GM18519 (cell line): ENCODE measurements at regions not wholly inside any gene's neighbourhood (a gene's known extent, or its start where the extent isn't known, plus 50 kb on each side); places are given as distances from the start of the nearest gene placed in this dataset.

Source experiments
- ATAC-seq: cut with Tn5 transposase; IDR thresholded peaks from one replicate; pipeline ENCODE4 v1.9.1; 2021; ENCODE audit warnings: mild to moderate bottlenecking, moderate library complexity; ENCODE audit not compliant: unreplicated experiment, low FRiP score

DNA sequence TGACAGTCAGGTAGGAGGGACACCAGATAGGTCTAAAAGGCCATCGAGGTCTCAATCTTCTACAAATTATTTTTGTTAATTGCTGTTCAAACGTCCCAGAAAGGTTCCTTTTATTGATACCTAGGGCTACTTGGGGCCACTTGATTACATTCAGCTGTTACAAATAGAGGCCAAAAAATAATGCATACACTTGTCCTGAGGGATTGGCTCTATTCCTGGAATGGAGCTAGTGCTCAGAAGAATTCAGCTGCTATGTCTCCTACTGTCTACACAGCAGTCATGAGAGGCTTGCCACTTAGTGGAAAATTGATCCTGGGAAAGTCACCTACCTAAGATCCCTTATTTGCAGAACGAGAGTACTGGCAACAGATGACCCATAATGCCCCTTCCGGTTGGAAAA is 498.3 kb downstream of the ADGRL2 start:
- no peak for ATAC-seq

DNA sequence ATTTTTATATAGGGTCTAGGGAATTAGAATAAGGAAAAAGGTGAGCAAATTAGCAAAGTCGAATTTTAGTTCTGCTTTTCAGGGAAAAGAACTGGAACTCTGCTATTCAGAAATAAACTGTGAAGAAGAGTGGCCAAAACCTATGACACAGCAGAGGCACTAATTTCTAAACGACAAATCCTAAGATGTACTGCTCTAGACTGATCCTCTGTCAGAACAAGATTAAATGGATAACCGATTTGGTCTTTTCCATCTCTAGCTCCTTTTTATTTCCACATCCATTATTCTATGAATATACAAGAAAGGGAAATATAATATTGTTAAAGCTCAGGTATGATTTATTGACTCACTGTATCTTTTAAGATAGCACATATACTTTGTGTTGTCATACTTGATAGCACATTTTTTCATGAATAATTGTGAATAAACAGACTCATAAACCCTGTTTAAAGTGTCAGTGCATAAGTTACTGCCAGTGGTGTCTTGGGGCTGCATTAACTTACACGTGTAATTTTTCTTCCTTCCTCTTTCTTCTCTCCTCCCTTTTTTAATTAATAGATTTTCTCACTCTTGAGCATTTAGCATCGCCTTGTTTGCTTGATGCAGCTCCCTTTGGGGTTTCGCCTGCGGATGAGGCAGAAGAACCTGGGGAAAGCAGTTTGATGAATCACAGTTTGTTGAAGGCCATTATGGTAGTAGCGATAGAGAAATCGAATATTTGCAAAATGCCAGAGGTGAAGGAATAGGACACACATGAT is 496.6 kb downstream of the ADGRL2 start:
- no peak for ATAC-seq

DNA sequence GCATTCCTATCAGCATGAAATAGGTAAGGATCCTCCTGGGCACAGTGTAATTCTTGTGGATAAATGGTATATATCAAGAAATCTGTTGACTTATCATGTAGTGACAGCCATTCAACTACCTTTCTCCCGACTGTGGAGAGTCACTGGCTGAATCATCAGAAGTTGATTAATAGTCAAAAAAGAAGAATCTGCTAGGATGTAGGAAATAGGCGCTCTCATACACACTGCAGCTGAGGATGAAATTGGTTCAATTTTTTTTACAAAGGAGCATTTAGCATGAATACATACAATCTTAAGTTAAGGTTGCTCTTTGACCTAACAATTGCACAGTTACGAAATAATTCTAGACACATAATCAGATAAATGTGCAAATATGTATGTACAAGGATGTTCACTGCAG is 486.8 kb downstream of the ADGRL2 start:
- no peak for ATAC-seq

DNA sequence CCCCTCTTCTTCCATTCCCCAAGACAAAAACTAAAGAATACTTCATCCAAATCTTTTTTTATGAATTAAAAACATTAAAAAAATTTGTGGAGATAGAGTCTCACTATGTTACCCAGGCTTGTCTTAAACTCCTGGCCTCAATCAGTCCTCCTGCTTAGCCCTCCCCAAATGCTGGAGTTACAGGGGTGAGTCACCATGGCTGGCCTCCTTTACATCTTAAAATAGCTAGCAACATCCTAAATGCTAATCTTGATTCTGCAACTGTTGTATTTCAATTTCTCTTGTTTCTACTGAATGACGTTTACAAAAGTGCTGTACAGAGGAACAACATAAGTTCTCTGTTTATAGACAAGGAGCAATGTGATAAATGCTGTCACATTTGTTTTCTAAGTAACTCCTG is 483.5 kb downstream of the ADGRL2 start:
- no peak for ATAC-seq

GRCh38 chr1:82279241-82279640 is 478.5 kb downstream of the ADGRL2 start:
- ATAC-seq = no peak

DNA sequence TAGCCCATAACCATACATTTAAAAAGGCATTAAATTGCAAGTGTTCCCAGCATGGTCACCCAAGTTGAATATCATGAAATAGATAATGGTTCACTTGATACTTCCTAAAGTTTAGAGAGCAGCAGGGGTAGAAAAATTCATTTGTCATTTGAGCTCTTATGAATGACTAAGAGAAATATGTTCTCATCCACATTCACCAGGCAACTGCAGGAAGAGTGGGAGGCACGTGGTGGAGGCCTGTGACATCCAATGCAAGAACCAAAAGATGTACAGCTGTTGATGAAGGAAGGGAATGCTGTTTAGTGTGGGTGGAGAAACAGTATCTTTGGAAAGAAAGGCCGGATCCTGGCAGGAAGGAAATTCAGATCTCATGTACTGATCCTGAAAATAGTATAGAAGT is 473.1 kb downstream of the ADGRL2 start:
- no peak for ATAC-seq

GRCh38 chr1:82269431-82269830 is 468.7 kb downstream of the ADGRL2 start:
- ATAC-seq = no peak

DNA sequence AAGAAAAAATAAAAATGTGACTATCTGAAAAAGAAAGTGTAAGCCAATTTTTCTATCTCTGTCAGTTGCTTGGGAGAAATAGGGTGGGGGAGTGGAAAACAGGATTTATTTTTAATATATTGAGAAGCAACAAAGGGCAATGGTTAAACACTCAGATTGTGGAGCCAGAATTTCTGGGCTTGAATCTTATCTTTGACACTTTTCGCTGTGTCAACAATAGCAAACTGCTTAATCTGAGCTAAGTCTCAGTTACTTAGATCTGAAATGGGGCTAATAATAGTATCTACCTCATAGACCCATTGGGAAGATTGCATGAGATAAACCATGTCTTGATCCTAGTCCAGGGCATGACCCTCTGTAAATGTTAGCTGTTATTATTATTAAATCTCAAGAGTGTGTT is 468.1 kb downstream of the ADGRL2 start:
- ATAC-seq = no peak

- ATAC-seq = no peak
Observed at GRCh38 chr1:82266351-82266750, 465.6 kb downstream of the ADGRL2 start.

DNA sequence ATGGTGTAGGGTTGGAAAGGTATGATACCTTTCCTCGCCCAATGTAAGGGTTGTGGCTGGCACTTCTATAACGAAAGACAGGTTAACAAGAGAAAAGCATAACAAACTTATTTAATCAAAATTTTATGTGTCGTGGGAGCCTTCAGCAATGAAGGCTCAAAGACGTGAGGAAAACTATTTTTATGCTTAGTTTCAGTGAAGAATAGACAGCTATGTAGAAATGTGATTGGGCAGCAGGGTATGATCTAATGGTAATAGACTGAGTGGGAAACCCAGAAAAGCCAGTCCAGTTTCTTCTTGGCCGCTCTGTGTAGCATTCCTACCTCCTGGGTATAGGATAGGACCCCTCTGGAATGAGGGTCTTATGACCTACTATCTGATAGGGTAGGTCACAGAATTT is 464.7 kb downstream of the ADGRL2 start:
- no peak for ATAC-seq

DNA sequence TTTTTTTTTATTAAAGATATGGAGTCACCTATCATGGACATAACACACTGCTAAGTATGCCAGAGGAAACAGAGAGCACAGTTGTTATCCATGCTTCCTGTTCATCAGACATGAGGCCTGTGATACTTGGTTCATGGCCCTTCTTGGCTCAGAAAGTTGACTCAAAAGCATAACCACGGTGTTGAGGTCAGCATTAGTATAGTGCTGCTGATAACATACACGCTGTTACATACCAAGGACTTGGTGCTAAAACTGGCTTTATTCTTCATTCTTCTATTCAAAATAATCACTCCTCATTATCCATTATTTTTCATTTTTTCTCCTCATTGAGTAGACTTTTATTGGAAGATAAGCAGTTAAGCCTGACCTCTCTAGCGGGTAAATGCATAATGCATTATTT is 464.1 kb downstream of the ADGRL2 start:
- no peak for ATAC-seq

- ATAC-seq = no peak
Observed at GRCh38 chr1:82263396-82263795, 462.7 kb downstream of the ADGRL2 start.

DNA sequence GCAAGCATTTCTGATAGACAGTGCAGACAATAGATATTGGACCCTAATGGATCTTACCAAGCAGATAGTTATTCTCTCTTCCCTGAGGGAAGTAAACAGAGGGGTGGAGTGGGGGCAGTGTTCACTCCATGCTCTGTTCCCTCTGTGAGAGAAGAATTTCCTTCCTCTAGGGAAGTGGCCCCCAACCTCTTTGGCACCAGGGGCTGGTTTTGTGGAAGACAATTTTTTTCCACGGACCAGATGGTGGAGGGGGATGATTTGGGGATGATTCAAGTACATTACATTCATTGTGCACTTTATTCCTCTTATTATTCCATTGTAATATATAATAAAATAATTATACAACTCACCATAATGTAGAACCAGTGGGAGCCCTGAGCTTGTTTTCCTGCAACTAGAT is 459.9 kb downstream of the ADGRL2 start:
- ATAC-seq = no peak

- no peak for ATAC-seq
Observed at GRCh38 chr1:82260051-82260450, 459.3 kb downstream of the ADGRL2 start.

DNA sequence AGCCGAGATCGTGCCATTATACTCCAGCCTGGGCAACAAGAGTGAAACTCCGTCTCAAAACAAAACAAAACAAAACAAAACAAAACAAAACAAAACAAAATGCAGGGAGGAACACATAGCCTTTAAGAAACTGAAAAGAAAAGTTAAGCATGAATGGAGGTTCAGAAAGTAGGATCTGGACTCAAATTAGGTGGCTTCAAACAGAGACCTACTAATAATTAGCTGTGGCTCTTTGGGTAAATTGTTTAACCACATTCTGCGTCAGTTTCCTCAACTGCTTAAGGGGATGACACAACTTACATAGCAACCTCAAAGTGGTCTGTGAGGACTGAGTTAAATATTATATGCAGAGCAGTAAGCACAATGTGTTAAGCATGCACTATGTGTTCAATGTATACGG is 458.2 kb downstream of the ADGRL2 start:
- ATAC-seq = no peak

DNA sequence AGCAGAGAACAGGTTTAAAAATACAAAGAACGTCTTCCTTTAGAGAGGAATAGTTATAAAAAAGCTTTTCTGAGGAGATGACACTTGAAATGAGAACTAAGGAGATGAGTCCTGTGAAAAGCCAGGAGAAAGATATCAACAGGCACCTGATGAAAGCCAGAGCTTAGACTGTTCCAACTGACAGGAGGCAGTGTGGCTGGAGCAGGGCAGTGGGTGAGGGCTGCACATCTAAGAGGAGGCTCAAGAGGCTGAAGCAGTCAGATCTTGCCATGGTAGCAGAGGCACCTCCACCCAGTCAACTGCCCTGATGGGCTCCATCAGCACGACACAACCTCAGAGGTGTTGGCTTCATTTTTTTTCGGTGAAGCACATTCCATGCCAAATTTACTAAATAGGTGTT is 445.3 kb downstream of the ADGRL2 start:
- no peak for ATAC-seq

- ATAC-seq = no peak
Observed at GRCh38 chr1:82245345-82246014, 444.7 kb downstream of the ADGRL2 start.

- no peak for ATAC-seq
Observed at GRCh38 chr1:82240571-82240970, 439.8 kb downstream of the ADGRL2 start.

GRCh38 chr1:82230667-82231066 is 429.9 kb downstream of the ADGRL2 start:
- ATAC-seq = no peak

DNA sequence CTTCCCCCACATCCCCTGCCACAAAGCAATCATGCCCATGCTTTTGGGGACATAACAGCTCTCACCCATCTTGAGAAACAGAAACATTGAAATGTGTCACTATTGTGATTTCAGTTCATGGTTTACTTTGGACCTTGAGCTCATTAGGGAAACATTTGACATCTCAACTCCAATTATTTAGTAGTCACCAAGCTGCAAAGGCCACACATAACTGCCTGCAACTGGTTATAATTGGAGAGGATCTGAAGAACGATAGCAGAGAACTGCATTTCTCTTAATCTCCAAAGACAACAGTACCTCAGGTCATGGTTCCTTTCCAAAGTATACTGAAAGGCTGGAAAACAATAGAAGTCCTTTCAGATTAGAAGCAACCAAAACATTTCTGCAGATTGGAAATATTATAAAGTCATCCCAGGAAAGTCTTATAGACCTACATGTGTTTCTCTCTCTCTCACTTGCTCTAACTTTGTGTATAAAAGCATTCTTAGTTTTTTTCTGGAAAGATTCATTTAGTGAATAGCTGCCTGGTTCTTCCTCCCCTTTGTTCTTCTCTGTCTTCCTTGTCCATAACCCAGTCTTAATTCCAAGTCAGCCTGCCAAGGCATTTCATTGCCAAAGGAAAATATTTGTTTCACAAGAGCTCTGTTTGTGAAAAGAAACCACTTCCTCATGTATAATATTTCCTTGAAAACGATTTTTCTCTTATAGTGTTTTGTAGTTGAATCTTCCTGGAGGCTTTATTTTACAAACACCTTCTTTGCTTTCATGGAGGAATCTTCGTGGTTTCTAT is 426.8 kb downstream of the ADGRL2 start:
- no peak for ATAC-seq

DNA sequence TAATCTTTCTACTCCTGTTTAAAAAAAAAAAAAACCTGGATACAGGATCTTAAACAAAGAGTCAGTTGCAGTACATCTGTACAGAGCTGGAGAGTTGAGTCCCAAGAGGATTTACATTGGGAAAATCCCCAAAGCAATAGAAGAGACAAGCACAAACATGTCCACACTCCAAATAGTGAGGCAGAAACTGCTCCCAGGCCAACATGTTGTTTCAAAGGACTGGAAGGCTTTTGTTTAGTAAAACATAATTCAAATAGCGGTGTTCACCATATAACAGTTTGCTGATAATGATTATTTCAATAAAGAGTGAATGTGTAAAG is 425.4 kb downstream of the ADGRL2 start:
- no peak for ATAC-seq
